COR-L47 (cell line): ENCODE measurements at regions not wholly inside any gene's neighbourhood (a gene's known extent, or its start where the extent isn't known, plus 50 kb on each side); places are given as distances from the start of the nearest gene placed in this dataset.
A peak's percentile ranks its signal among the peaks of the same experiment; 100 is the strongest.

Experiments
- DNase-seq: peaks from one replicate; lab custom pipeline; 2025; lab: John Stamatoyannopoulos, UW

DNA sequence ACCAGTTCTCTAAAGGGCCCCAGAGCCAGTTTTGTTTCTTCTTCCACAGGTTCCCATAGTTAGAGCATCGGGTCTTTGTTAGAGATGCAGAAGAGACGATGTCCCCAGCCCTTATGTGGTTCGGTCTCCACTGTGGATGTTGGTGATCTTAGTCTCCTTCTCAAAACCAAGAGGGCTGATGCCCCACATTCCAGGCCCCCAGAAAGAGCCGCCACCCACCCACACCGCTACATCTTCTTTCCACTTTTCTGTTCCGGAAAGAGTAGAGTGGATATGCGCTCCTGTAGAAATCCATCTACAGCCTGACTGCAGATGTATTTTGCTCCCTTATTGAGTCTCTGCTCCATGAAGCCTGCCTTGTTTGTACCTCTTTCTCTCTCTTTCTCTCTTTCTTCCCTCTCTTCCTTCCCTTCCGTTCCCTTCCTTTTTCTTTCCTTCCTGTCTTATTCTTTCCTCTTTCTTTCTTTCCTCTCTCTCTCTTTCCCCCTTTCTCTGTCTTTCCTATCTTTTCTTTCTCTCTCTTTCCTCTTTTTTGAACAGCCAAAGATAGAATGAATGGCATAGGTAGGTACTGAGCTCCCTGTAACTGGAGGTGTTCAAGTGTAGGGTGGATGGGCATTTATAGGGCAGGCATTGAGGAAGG is 224.3 kb downstream of the SEC14L1 start:
- no peak for DNase-seq

DNA sequence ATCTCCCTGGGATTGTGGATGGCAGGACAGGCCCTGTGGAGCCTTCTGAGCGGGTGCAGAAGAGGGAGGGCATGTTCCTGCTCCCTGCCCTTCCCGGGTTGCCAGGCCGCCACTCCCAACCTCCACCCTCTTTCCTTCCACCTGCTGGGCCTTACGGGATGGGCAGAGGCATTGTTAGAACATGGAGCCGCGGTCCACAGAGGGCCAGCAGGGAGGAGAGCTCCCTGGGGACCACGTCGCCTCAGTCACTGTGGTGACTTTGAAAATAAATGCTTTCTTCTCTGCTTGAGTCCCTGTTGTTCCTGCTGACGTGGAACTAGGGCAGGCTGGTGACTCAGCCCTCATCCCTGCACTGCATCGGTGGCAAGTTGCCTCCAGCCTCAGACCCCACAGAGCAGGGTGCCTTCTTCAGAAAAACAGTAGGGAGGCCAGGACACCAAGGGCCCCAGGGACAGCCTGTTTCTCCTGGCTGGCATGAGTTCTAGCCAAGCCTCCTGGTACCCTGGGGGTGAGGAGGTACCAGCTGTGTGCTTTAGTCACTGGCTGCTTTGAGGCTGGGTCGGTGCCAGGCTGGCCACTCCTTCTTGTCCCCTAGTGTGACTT is 224.9 kb downstream of the SEC14L1 start:
- DNase-seq: peak; percentile 89

DNA sequence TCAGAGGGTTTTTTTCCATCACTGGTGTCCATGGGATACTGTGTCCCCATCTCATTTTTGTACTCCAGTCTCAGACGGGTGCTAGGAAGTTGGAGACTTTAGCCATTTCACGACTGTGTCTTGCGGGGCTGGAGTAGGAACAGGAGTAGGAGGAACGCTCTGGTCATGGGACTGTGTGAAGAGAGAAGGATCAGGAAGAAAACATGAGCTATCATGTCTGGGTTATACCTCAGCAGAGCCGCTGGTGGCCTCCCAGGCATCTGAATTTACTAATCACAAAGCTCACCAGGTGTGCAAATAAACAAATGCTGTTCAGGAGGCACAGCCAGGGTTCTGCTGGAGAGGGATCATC is 225.4 kb downstream of the SEC14L1 start:
- peak; percentile 62 for DNase-seq

DNA sequence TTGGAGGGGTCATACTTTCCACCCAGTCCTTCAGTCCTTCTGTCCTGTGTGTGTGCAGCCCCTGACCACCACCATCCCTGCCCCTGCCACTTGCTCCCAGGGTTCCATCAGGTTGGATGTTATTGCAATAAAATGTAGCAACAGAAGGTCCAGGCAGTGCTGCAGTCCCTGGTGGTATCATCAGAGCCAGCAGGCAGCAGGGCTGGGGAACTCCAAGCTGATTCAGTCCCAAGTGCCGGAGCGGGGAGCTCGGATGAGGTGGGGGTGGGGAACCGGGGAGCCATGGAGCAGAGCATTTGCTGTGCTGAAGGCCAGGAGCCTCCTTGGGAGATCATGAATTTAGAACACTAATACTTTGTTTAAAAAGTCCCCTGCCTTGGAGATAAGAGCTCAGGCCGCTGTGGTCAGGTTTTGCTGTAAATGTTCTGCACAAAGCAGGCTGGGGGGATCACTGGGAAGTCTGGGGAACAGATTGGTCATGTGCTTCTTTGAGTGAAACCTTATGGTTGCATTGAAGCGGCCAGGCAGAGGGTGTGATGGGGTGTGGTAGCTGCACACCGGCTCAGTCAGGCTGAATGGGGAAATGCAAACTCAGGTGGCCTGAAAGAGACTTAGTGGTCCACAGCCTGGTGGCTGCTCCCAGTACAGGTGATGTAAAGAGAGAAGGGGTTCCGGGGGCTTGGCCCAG is 225.9 kb downstream of the SEC14L1 start:
- no peak for DNase-seq

DNA sequence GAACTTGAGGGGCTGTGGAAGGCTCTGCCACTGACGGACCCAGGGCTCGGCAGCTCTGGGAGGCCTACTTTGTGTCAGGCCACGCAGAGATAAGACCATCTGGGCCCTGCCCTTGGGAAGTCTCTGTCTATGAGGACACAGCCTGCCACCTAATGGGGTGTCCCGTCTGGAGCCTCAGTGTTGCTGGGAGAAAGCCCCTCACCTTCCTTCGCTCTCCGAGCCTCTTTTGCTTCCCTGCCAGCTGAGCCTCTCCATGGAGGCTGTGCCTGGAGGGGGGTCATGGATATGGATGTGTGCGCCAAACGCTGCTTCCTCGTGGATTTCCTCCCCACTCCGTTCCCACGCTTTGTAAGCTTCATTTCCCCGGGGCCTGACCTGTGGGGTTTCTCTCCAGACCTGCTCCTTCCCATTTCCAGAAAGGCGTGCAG is 228.8 kb downstream of the SEC14L1 start:
- DNase-seq: no peak

DNA sequence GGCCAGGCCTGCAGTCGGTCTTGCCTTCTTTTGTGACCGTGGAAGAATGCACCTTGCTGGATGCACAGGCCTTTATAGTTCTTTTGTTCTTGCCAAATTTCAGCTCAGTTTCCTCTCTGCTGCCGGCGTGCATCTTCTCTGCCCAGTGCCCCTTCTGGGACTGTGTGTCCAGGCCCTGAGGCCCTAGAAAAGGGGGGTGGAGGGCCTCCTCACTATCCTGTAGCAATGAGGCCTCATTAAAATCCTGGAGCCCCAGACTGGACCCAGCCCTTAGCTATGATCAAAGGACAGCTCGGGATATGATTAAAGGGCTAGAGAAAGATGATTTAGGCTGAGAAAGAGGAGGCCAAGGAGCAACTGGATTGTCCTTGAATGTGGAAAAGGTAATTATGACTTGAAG is 229.8 kb downstream of the SEC14L1 start:
- DNase-seq: no peak

DNA sequence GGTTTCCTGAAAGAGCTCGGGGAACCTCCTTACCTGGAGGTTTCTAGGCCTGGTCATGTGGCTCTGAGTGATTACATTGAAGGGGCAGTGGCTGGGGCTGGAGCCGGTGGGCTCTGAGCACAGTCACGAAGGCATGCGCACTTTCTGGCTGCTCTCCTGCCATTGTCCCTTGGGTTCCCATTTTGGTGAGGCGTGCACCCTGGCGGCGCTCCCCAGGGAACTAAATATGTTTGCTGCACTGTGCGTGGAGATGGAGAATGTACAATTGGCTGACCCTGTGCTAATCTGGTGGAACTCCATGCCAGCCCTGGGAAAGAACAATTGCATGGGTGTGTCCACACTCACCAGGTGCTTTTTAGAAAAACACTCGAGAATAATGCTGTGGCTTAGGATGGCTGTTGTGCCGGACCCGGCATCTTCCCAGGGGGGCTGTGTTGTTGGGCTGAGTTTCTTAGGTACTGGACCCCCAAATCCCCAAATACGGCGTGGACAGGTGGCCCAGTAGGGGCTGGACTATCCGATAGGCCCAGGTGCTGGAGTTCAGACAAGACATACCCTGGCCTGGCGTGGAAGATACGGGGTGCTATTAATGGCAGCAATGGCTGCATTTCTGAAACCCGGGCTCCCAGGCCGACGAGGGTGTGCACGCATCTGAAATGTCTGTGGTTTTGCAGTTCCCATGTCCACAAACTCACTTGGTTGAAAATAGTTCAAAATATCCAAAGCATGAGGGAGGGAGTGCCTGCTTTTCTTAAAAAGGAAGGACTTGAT is 230.5 kb downstream of the SEC14L1 start:
- DNase-seq: peak; percentile 86

DNA sequence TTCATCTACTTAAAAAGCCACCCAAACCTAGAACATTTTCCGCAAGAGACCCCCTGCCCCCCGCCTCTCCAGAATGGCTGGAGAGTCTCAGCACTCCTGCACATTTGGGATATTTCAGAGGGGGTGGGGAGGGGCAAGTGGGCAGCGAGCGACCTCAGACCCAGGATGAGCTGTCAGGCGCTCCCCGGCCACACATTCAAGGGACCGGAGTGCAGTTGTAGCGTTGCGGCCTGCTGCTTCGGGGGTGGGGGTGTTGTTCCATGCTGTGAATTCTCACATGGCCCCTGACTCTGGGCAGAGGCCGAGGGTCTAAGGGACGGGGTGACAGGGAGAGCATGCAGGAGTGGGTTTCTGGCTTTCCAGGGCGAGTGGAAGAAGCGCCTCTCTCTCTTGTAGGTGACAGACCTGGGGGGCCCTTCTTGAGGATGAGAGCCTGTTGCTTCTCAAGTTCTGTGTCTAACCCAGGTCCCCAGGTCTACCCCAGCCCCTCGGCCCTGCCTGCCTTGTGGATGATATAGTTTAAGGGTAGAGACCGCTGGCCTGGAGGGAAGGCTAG is 231.2 kb downstream of the SEC14L1 start:
- no peak for DNase-seq

DNA sequence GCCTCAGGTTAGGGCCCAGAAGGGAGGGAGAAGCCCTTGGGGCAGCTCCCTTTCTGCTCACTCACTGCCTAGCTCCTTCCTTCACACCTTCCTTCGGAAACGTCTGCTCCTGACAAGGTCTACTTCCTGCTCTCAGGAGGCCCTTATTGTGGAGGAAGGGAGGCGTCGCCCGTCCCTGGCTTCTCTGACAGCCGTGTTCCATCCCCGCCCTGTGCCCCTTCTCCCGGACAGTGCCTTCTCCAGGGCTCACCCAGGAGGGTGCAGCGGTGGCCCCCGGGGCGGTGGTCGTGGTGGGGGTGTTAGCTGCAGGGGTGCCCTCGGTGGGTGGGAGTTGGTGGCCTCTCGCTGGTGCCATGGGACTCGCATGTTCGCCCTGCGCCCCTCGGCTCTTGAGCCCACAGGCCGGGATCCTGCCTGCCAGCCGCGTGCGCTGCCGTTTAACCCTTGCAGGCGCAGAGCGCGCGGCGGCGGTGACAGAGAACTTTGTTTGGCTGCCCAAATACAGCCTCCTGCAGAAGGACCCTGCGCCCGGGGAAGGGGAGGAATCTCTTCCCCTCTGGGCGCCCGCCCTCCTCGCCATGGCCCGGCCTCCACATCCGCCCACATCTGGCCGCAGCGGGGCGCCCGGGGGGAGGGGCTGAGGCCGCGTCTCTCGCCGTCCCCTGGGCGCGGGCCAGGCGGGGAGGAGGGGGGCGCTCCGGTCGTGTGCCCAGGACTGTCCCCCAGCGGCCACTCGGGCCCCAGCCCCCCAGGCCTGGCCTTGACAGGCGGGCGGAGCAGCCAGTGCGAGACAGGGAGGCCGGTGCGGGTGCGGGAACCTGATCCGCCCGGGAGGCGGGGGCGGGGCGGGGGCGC is 231.9 kb downstream of the SEC14L1 start:
- DNase-seq: peak; percentile 63

DNA sequence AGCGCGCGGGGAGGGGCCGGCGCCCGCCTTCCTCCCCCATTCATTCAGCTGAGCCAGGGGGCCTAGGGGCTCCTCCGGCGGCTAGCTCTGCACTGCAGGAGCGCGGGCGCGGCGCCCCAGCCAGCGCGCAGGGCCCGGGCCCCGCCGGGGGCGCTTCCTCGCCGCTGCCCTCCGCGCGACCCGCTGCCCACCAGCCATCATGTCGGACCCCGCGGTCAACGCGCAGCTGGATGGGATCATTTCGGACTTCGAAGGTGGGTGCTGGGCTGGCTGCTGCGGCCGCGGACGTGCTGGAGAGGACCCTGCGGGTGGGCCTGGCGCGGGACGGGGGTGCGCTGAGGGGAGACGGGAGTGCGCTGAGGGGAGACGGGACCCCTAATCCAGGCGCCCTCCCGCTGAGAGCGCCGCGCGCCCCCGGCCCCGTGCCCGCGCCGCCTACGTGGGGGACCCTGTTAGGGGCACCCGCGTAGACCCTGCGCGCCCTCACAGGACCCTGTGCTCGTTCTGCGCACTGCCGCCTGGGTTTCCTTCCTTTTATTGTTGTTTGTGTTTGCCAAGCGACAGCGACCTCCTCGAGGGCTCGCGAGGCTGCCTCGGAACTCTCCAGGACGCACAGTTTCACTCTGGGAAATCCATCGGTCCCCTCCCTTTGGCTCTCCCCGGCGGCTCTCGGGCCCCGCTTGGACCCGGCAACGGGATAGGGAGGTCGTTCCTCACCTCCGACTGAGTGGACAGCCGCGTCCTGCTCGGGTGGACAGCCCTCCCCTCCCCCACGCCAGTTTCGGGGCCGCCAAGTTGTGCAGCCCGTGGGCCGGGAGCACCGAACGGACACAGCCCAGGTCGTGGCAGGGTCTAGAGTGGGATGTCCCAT is 232.8 kb downstream of the SEC14L1 start:
- DNase-seq: no peak

DNA sequence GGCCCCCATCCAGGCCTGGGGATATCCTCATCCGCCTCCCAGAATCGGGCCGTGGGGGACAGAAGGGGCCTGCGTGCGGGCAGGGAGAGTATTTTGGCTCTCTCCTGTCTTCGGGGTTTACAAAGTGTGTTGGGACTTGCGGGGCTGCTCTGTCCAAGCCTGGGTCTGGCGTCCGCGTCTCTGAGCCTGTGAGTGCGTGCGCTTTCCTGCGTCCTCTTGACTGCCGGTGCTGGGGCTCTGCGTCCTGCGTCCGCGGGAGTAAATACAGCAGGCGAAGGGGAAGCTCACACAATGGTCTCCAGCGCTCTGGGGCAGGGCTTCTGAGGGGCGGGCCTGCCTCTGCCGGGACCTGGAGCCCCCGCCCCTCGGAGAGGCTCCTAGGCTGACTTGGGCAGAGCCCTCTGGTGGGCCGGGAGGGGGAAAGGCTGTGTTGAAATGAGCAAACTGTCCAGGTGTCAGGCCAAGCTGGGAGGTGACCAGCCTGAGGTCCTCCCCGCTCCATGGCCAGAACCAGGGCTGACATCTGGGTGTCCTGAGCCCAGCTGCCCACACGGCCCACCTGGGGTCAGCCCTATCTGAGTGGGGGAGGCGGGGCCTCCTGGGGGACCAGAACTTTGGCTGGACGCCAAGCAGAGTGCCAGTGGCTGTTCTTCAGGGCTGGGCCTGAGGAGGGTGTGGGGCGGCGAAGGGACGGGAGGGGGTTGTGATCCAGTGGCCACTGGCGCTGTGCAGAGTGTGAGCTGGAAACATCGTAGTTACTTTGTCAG is 233.6 kb downstream of the SEC14L1 start:
- peak; percentile 45 for DNase-seq

DNA sequence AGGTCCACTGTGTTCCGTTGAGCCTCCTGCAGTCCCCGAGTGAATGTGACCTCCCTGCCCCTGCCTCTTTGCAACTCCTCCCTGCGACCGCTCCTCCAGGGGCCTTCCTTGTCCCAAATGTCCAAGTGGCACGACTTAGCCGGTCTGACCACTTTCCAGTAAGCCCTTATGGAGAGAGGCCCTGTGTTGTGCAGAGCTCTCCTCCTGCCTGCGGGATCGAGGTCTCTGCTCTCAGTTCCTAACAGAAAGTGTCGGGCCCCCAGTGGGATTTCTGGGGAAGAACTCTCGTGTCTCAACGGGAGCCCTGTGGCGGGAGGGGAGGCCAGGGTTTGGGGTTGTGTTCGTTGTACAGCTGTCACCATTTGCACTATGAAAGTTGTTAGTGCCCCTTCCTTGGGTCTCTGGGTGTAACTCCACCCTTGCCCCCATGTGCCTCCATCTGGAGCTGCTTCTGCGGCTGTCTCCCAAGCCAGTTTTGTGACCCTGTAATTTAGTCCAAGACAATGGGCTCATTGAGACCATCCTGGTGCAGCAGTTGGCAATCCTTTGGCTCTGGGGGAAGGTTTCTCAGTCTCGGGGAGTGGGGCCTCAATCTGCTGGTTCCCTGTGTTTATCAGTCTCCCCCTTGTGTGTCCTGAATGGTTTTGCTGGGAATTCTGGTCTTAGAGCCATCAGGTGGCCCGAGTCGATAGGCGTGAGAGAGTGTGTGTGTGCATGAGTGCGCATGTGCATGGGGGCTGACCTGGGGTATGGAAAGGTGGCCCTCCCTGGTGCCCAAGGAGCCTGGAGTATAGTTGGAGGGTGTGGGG is 234.5 kb downstream of the SEC14L1 start:
- DNase-seq: no peak

DNA sequence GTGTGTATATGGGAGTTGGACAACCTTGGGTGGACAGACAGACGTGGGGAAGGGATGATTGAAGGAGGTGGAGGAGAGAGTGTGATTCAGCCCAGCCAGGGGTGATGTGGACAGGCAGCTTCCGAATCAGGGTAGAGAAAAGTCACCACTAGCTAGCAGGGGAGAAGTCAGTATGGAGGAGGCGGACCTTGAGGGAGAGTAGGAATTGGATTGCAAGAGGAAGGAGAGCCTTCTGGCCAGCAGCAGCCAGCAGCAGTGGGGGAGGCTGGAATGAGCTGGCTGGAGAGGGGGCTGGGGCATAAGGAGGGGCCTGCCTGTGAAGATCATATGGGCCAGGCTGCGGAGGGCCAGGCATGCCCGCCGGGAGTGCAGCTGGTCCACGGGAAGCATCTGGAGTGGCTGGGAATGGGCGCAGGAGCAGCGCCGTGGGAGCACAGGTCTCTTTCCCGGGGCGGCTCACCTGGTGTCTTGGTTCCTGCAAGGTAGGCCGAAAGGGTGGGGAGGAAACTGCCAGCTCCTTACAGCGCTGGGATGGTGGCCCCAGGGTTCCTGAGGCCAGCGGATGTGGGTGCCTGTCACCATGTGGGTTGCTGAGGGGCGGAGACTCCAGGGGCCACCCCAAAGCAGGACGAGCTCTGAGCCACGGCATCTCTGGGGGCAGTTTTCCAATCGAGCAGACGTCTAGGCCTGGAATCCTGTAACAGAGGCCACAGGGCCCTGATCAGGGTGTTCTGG is 235.3 kb downstream of the SEC14L1 start:
- no peak for DNase-seq

DNA sequence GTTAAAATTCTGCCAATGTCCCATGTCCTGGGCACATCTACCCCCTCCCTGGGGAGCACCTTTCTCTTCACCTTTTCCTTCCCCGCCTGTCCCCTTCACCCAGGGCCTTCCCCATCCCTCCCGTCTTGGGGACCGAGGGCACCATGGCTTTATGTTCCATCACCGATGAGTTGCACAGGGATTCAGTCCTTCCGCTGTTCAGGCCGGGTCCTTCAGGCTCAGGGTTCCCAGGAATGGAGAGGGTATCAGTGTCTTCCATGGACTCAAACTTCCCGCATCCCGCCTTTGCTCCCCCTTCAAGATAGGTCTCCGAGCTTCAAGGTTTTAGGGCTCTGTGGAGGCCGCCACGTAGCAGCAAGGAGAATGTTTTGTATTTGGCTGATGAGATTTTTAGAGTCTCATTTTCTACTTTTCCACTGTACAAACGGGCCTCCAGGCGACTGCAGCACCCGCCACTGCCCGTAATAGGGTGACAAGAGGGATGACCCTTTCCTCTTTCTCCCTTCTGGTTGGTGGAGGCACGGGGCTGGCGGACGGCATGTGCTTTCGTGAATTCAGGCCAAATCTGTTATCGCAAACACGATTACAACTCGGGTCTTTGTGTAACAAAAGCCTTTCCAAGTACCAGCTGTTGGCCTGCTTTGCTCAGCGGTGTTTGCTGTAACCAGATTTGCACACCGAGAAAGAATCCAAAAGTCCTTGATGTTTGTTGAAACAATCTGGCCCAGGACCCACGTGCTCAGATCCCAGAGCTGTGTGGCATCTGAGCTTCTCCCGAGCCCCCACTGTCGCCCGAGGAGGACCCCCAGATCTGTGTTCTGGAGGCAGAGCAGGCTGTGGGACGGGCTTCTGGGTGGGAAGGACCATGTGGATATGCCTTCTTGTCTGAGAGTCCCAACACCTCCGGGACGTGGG is 236.3 kb downstream of the SEC14L1 start:
- no peak for DNase-seq

DNA sequence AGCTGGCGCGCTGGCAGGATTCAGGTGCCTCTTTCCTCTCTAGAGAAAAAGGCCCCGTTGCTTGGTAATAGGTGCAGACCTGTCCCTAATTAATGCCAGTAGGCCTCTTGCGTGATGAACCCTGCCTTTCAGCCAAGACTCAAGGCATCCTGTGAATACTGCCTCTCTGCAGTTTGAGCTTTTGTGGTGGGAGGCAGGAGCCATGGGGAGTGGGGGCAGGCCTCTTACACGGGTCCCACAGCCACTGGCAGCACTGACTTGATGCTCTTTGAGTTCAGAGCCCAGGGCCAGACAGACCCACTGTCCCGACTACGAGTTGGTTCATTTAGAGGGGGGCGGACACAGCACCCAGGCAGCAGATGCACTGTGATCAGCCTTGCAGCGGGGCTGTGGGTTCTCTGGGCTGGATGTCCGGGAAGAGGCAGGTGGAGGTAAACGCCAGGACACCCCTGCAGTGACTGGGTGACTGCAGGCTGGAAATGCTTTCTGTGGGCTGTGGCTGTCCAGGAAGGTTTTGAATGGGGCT is 237.0 kb downstream of the SEC14L1 start:
- DNase-seq: no peak

DNA sequence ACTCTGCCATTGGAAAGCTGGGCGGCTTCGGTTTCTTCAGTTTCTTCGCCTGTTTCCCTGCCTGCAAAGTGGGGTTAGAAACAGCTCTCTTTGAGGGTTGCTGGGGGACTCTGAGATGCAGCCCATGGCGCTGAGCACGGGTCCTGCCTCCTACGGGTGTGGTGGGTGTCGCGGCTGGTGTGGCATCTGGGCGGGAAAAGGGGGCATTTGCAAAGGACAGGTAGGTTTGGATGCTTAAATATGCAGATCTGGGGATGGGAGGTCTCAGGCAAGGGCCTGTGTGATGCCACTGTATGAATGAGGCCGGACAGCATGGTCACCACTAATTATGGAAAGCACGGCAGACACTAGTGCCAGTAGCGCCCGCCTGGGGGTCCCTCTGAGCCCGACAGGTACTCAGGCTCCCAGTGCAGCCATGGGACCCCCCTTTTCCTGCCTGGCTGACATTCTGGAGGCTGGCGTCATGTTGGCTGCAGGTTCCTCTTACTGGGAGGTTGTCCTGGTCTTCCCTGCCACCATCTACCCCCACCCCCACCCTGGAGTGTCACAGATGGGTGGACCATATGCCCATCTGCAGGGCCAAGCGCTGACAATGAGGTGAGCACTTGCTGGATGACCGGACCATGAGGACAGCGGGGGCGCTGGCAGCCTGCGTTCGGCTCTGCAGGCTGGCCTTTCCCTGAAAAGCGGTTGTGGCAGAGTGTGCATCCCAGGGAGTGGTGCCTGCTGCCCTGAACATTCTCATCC is 237.7 kb downstream of the SEC14L1 start:
- no peak for DNase-seq
